Astrocyte (in vitro differentiated cells and primary cell): ENCODE measurements at regions not wholly inside any gene's neighbourhood (a gene's known extent, or its start where the extent isn't known, plus 50 kb on each side); places are given as distances from the start of the nearest gene placed in this dataset.
"Not testable (repeated sequence)": the region's sequence is repeated elsewhere in the genome, so short reads cannot be mapped to it uniquely, and the experiment has no call there.

Experiments
- DNase-seq: peaks from one replicate; pipeline ENCODE4 v3.0.0-alpha.2; 2010; ENCODE audit warnings: low read depth
- FAIRE-seq: peaks from 2 replicates; lab custom pipeline; 2011; peaks lifted over from hg19 to GRCh38; lab: Jason Lieb, UNC
- H2AFZ ChIP-seq: 2 replicates; pipeline ENCODE4 v1.6.0; 2012; ENCODE audit warnings: low read depth, low read length, inconsistent platforms
- H3K27ac ChIP-seq: 2 replicates; pipeline ENCODE4 v1.5.1; 2011; ENCODE audit warnings: low read depth, low read length, inconsistent platforms
- H3K27me3 ChIP-seq: 2 replicates; pipeline ENCODE4 v1.6.0; 2011; ENCODE audit warnings: low read length, inconsistent platforms; ENCODE audit not compliant: insufficient read depth
- H3K36me3 ChIP-seq: 2 replicates; pipeline ENCODE4 v1.5.1; 2011; ENCODE audit warnings: low read length, inconsistent platforms; ENCODE audit not compliant: insufficient read depth
- H3K4me1 ChIP-seq: 2 replicates; pipeline ENCODE4 v1.5.1; 2011; ENCODE audit warnings: low read length, inconsistent platforms; ENCODE audit not compliant: insufficient read depth
- H3K4me2 ChIP-seq: 2 replicates; pipeline ENCODE4 v1.6.0; 2012; ENCODE audit warnings: low read length, inconsistent platforms
- H3K4me3 ChIP-seq: 2 replicates; pipeline ENCODE4 v1.5.1; 2011; ENCODE audit warnings: low read depth, mild to moderate bottlenecking, low read length, inconsistent platforms; ENCODE audit not compliant: insufficient read depth
- H3K79me2 ChIP-seq: 2 replicates; pipeline ENCODE4 v1.6.0; 2012; ENCODE audit warnings: mild to moderate bottlenecking, low read length, inconsistent platforms; ENCODE audit not compliant: insufficient read depth
- H3K9ac ChIP-seq: 2 replicates; pipeline ENCODE4 v1.6.0; 2012; ENCODE audit warnings: mild to moderate bottlenecking, low read length, inconsistent platforms
- H3K9me3 ChIP-seq: 2 replicates; pipeline ENCODE4 v1.5.1; 2012; ENCODE audit warnings: low read depth, mild to moderate bottlenecking, low read length, inconsistent platforms; ENCODE audit not compliant: insufficient read depth
- H4K20me1 ChIP-seq: 2 replicates; pipeline ENCODE4 v1.6.0; 2012; ENCODE audit warnings: low read length, inconsistent platforms; ENCODE audit not compliant: insufficient read depth
- H3K27ac Mint-ChIP-seq: one replicate; pipeline ENCODE4 v1.8.0; 2021; ENCODE audit warnings: mild to moderate bottlenecking, mixed read lengths; ENCODE audit not compliant: unreplicated experiment
- H3K27me3 Mint-ChIP-seq: one replicate; pipeline ENCODE4 v1.8.0; 2021; ENCODE audit warnings: low read depth, mixed read lengths; ENCODE audit not compliant: unreplicated experiment
- H3K36me3 Mint-ChIP-seq: one replicate; pipeline ENCODE4 v1.8.0; 2021; ENCODE audit warnings: low read depth, mixed read lengths; ENCODE audit not compliant: unreplicated experiment
- H3K4me1 Mint-ChIP-seq: one replicate; pipeline ENCODE4 v1.8.0; 2021; ENCODE audit warnings: low read depth, mixed read lengths; ENCODE audit not compliant: unreplicated experiment
- H3K4me3 Mint-ChIP-seq: one replicate; pipeline ENCODE4 v1.8.0; 2021; ENCODE audit warnings: mild to moderate bottlenecking, moderate library complexity, mixed read lengths; ENCODE audit not compliant: unreplicated experiment
- H3K9me3 Mint-ChIP-seq: one replicate; pipeline ENCODE4 v1.8.0; 2021; ENCODE audit warnings: mild to moderate bottlenecking, mixed read lengths; ENCODE audit not compliant: unreplicated experiment
- CTCF ChIP-seq: IDR thresholded peaks from 2 replicates; pipeline ENCODE4 v1.5.1; 2011; ENCODE audit warnings: low read depth, mild to moderate bottlenecking, inconsistent platforms, low read length, moderate library complexity; ENCODE audit not compliant: insufficient read depth
- EZH2 ChIP-seq: IDR thresholded peaks from 2 replicates; pipeline ENCODE4 v1.6.1; 2012; ENCODE audit warnings: mild to moderate bottlenecking, low read length, inconsistent platforms; ENCODE audit not compliant: insufficient read depth

- FAIRE-seq, result no peak
- Mint-ChIP-seq H3K27ac (no peak overlapping the region), H3K27me3 (no peaks in the 10 kb centered on the region), H3K4me3 (no peak overlapping the region), H3K36me3 (no peaks in the 10 kb centered on the region), H3K9me3 (peaks cover 2% of the 10 kb centered on the region), H3K4me1 (no peaks in the 10 kb centered on the region)
- no peak overlapping the region for H3K9ac ChIP-seq
- no peaks in the 10 kb centered on the region for H3K4me1 ChIP-seq
- H3K27ac ChIP-seq, result no peak overlapping the region
- H3K9me3 ChIP-seq, result no peaks in the 10 kb centered on the region
- no peaks in the 10 kb centered on the region for H3K27me3 ChIP-seq
- no peaks in the 10 kb centered on the region for H4K20me1 ChIP-seq
- H3K4me3 ChIP-seq, result no peak overlapping the region
- TF ChIP-seq EZH2 (no peak), CTCF (no peak)
- no peak for DNase-seq
- no peak overlapping the region for H2AFZ ChIP-seq
- H3K36me3 ChIP-seq, result no peaks in the 10 kb centered on the region
- no peak overlapping the region for H3K4me2 ChIP-seq
- no peaks in the 10 kb centered on the region for H3K79me2 ChIP-seq
Measured at GRCh38 chr9:32142074-32142473, 242.4 kb upstream of the ACO1 start.

GRCh38 chr9:32148553-32148952 lies 235.9 kb upstream of the ACO1 start:
- not testable (repeated sequence) for H2AFZ ChIP-seq, H3K9me3 Mint-ChIP-seq, H3K36me3 Mint-ChIP-seq, H3K9ac ChIP-seq, H3K4me3 ChIP-seq, DNase-seq, H3K4me1 Mint-ChIP-seq, H3K36me3 ChIP-seq, H3K4me2 ChIP-seq, H3K27me3 ChIP-seq, H3K4me1 ChIP-seq, H3K79me2 ChIP-seq, H3K27ac ChIP-seq, H3K27me3 Mint-ChIP-seq, H3K27ac Mint-ChIP-seq, H3K4me3 Mint-ChIP-seq, H3K9me3 ChIP-seq, H4K20me1 ChIP-seq, FAIRE-seq

- DNase-seq, result no peak
- no peak for TF ChIP-seq EZH2
- no peak for TF ChIP-seq CTCF
- Histone ChIP-seq H3K9ac (no peak overlapping the region), H3K36me3 (no peaks in the 10 kb centered on the region), H3K4me1 (no peaks in the 10 kb centered on the region), H3K4me2 (no peak overlapping the region), H3K9me3 (no peaks in the 10 kb centered on the region), H3K4me3 (no peak overlapping the region), H3K79me2 (no peaks in the 10 kb centered on the region), H4K20me1 (no peaks in the 10 kb centered on the region), H3K27me3 (no peaks in the 10 kb centered on the region), H2AFZ (no peak overlapping the region), H3K27ac (no peak overlapping the region)
- Mint-ChIP-seq H3K4me3 (no peak overlapping the region), H3K4me1 (no peaks in the 10 kb centered on the region), H3K27ac (no peak overlapping the region), H3K36me3 (no peaks in the 10 kb centered on the region), H3K9me3 (no peaks in the 10 kb centered on the region), H3K27me3 (no peaks in the 10 kb centered on the region)
- FAIRE-seq, result no peak
Measured at GRCh38 chr9:32161209-32161608, 223.2 kb upstream of the ACO1 start.
